ENCODE measurements at regions not wholly inside any gene's neighbourhood (a gene's known extent, or its start where the extent isn't known, plus 50 kb on each side); places are given as distances from the start of the nearest gene placed in this dataset.
A peak's percentile ranks its signal among the peaks of the same experiment; 100 is the strongest.

DNA sequence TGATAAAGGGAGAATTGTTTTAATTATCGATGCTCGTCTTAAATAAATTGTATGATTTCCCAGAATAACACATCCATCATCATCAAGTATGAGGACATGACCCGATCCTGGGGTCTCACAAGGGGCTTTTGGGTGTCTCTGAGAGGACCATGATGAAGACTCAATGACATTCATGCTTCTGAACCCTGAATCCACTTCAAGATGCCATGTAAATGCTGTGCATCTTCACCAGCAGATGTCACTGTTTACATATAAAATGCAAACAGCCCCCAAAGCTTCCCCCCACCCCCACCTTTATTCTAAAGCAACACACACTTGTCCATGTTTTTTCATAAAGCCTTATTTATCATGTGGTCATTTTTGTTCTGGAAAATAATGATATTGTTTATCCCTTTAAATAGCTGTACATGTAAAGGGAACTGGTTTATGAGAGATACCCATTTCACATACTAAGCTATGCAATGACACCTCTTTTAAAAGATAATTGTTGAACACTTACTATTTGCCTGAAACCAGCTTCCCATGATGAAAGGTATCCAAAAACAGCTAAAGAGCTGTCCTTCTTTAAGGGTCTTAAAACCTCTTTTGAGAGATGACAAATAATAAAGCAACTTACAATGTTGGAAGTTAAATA lies 69.7 kb upstream of the UBE3A start:
- DNase-seq (ENCODE audit: low read depth in 2 of 2): peak in 1 of 2 donors; percentile 21

GRCh38 chr15:25504307-25504706 lies 65.5 kb upstream of the UBE3A start:
- no peak for DNase-seq (ENCODE audit: low read depth in 2 of 2)

DNA sequence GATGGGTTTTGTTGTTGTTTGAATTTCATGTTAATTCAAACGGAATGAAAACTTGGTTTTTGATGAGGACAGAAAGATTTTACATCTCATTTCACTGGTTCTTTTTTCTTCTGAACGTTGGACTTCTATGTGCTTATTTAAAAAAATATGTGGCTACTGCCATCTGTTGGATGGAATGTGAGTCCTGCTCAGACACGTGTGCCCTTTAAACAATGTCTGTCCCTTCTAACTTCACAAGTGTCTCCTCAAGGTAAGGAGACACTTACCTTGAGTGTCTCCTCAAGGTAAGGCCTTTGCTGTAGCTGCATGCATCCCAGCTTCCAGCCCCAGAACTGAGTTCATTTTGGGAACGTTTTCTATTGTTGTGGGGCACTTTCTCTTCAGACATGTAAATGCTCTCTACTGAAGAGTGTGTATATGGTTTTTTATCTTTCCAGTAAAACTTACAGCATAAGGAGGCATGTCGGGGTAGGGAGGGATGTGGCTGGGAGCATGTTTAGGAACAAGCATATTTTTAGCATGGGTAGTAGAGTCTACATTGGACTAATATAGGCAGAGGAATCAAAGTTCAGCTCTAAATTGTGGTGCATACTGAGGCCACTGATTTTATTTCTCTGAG lies 63.1 kb upstream of the UBE3A start:
- peak; percentile 1 to 30 for DNase-seq (ENCODE audit: low read depth in 2 of 2)

DNA sequence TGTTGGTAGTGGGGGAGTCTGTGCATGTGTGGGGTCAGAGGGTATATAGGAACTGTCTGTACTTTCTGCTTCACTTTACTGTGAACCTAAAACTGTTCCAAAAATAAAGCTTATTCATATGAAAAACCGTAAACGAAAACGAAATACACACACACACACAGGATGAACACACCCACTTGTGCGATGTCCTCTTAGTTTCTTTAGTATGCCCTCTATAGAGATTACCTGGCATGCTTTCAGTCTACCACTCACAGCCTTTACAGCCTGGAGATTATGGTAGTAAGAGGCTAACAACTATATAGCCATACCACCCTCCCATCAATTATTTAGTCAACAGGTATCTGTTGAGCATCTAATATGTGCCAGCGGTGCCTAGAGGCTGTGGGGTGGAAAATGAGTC lies 60.0 kb upstream of the UBE3A start:
- DNase-seq (ENCODE audit: low read depth in 2 of 2): no peak

GRCh38 chr15:25497934-25498333 lies 59.1 kb upstream of the UBE3A start:
- DNase-seq (ENCODE audit: low read depth in 2 of 2): no peak

DNA sequence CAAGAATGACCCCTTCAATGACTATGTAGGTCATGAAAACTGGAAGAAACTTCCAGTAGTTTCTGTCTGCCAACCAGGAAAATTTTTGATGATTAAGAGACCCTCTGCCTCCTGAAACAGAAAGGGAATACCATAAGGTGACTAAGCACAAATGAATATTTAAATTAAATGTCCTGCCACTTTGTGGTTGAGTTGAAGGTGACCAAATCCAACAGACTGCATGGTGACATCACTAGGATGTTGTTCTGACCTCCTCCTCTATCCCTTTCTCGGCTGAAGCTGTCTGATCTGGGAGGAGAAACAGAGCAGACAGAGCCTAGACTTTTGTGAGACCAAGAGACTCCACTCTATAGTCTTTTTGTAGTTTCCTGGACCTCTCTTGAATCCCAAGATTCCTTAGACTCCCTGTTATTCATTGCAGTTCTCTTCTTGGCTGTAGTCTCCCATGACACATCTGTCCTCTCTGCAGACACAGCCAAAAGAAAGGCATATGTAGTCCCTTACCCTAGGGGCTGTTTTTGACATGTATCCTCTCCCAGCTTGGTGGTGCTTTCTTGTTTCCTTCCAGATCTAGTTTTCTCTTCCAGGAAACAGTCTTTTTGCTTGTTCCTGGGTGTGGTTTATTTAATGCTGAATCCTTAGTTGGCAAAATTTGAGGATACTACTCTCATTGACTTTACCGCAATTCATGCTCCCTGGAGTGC lies 55.2 kb upstream of the UBE3A start:
- no peak for DNase-seq (ENCODE audit: low read depth in 2 of 2)

DNA sequence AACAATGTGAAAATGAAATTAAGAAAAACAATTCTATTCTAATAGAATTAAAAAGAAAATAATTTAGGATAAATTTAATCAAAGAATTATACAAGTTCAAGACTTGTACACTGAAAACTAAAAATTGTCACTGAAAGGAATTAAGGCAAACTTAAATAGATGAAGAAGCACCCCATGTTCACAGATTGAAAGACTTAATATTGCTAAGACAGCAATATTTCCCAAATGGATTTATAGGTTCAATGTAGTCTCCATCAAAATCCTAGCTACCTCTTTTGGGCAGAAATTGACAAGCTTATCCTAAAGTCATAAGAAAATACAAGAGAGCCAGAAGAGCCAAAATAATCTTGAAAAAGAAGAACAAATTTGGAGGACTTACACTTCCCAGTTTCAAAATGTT lies 53.5 kb upstream of the UBE3A start:
- DNase-seq (ENCODE audit: low read depth in 2 of 2): no peak
